ENCODE measurements at regions not wholly inside any gene's neighbourhood (a gene's known extent, or its start where the extent isn't known, plus 50 kb on each side); places are given as distances from the start of the nearest gene placed in this dataset.
"Not testable (repeated sequence)": the region's sequence is repeated elsewhere in the genome, so short reads cannot be mapped to it uniquely, and the experiment has no call there.

- no peak for DNase-seq (ENCODE audit: low spot score)
These were observed 52.8 kb upstream of the ADGRE5 start for GRCh38 chr19:14328406-14328805.

DNA sequence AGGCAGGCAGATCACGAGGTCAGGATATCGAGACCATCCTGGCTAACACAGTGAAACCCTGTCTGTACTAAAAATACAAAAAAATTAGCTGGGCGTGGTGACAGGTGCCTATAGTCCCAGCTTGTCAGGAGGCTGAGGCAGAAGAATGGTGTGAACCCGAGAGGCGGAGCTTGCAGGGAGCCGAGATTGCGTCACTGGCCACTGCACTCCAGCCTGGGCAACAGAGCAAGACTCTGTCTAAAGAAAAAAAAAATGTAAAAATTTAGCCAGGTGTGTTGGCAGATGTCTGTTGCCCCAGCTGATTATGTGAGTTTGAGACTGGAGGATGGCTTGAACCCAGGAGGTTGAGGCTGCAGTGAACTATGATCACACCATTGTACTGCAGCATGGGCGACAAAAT, 54.2 kb upstream of the ADGRE5 start:
- not testable (repeated sequence) for DNase-seq (ENCODE audit: low spot score)

GRCh38 chr19:14325863-14326262, 55.4 kb upstream of the ADGRE5 start:
- no peak for DNase-seq (ENCODE audit: low spot score)

GRCh38 chr19:14325134-14325533, 56.1 kb upstream of the ADGRE5 start:
- DNase-seq (ENCODE audit: low spot score): no peak

GRCh38 chr19:14322889-14323463, 58.3 kb upstream of the ADGRE5 start:
- peak; percentile 41 for DNase-seq (ENCODE audit: low spot score)

GRCh38 chr19:14320253-14320652, 61.0 kb upstream of the ADGRE5 start:
- no peak for DNase-seq (ENCODE audit: low spot score)

DNA sequence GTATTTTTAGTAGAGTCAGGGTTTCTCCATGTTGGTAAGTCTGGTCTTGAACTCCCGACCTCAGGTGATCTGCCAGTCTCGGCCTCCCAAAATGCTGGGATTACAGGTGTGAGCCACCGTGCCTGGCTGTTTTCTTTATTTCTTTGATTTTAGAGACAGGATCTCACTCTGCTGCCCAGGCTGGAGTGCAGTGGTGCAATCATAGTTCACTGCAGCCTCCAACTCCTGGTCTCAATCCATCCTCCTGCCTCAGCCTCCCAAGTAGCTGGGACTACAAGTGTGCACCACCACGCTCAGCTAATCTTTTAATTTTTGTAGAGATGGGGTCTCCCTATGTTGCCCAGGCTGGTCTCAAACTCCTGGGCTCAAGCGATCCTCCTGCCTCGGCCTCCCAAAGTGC, 61.5 kb upstream of the ADGRE5 start:
- not testable (repeated sequence) for DNase-seq (ENCODE audit: low spot score)

- DNase-seq (ENCODE audit: low spot score): no peak
These were observed 62.4 kb upstream of the ADGRE5 start for GRCh38 chr19:14318873-14319272.

- DNase-seq (ENCODE audit: low spot score): no peak
These were observed 64.1 kb upstream of the ADGRE5 start for GRCh38 chr19:14317157-14317556.

DNA sequence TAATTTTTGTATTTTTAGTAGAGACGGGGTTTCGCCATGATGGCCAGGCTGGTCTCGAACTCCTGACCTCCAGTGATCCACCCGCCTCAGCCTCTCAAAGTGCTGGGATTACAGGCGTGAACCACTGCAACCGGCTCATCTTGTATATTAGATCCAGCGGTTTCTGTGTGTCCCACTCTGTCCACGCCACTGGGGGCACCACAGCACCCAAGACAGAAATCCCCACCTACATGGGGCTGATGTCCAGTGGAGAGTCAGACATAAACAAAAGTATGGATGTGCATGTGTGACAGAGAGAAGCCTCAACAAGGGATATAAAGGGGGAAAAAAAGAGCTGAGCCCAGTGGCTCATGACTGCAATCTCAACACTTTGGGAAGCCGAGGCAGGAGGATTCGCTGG, 65.8 kb upstream of the ADGRE5 start:
- no peak for DNase-seq (ENCODE audit: low spot score)

GRCh38 chr19:14310055-14310454, 71.2 kb upstream of the ADGRE5 start:
- DNase-seq (ENCODE audit: low spot score): no peak

GRCh38 chr19:14305706-14306105, 75.5 kb upstream of the ADGRE5 start:
- no peak for DNase-seq (ENCODE audit: low spot score)

- no peak for DNase-seq (ENCODE audit: low spot score)
These were observed 80.1 kb upstream of the ADGRE5 start for GRCh38 chr19:14301150-14301549.

GRCh38 chr19:14300303-14300702, 80.9 kb upstream of the ADGRE5 start:
- DNase-seq (ENCODE audit: low spot score): no peak

GRCh38 chr19:14299224-14299827, 81.9 kb upstream of the ADGRE5 start:
- DNase-seq (ENCODE audit: low spot score): not testable (repeated sequence)

- DNase-seq (ENCODE audit: low spot score): not testable (repeated sequence)
These were observed 83.2 kb upstream of the ADGRE5 start for GRCh38 chr19:14297883-14298576.

DNA sequence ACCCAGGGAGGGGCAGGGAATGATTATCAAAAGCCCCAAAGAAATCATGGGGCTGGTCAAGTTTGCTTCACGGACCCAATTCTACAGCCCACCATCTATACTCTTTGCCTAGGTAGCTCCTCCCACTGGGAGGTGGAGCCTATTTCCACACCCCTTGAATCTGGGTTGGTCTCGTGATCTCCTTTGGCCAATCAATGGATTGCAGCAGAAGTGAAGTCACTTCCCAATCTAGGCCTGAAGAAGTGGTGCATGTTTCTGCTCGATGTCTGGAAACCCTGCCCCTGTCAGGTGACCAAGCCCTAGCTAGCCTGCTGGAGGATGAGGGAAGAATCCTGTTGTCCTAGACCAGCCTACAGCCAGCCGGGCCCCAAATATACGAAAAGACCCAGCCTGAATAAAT, 86.3 kb upstream of the ADGRE5 start:
- DNase-seq (ENCODE audit: low spot score): not testable (repeated sequence)

DNA sequence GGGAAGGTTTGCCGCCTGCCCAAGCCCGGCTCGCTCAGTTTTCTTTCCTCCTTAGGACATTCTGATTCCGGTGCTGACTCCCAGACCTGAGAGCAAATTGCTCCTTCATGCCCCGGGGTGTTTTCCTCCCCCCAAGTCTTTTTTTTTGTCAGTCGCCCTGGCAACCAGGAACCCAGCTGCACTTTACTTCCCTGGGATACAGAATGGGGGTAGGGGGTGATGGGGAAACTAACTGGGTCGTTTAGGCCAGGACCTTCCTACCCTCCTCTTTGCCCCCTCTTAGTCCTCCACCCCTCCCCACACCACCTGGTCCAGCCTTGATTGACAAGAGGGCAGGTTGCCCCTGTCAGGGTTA, 87.5 kb upstream of the ADGRE5 start:
- not testable (repeated sequence) for DNase-seq (ENCODE audit: low spot score)

GRCh38 chr19:14293101-14293815, 87.3 kb upstream of the ADGRL1 start:
- not testable (repeated sequence) for DNase-seq (ENCODE audit: low spot score)

- not testable (repeated sequence) for DNase-seq (ENCODE audit: low spot score)
These were observed 83.8 kb upstream of the ADGRL1 start for GRCh38 chr19:14289810-14290209.

- not testable (repeated sequence) for DNase-seq (ENCODE audit: low spot score)
These were observed 81.9 kb upstream of the ADGRL1 start for GRCh38 chr19:14287837-14288236.

GRCh38 chr19:14286594-14286993, 80.6 kb upstream of the ADGRL1 start:
- not testable (repeated sequence) for DNase-seq (ENCODE audit: low spot score)

DNA sequence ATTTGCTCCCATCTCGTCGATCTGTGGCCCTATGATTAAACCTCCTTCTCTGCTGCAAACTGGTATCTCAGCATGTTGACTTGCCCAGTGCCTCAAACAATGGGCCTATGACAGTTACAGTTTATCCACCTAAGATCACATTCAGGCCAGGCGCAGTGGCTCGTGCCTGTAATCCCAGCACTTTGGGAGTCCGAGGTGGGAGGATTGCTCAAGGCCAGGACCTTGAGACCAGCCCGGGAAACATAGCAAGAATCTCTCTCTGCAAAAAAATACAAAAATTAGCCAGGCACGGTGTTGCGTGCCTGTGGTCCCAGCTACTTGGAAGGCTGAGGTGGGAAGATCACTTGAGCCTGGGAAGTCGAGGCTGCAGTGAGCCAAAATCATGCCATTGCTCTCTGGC, 79.8 kb upstream of the ADGRL1 start:
- not testable (repeated sequence) for DNase-seq (ENCODE audit: low spot score)
